ENCODE measurements at regions not wholly inside any gene's neighbourhood (a gene's known extent, or its start where the extent isn't known, plus 50 kb on each side); places are given as distances from the start of the nearest gene placed in this dataset.
"Not testable (repeated sequence)": the region's sequence is repeated elsewhere in the genome, so short reads cannot be mapped to it uniquely, and the experiment has no call there.

GRCh38 chr1:192887426-192887825 is 78.6 kb downstream of the RGS2 start:
- no peak overlapping the region for H3K4me3 ChIP-seq (ENCODE audit: control insufficient read depth, low read depth, low read length)
- no peak for DNase-seq (ENCODE audit: low read depth)
- TF ChIP-seq, protein P1, sequence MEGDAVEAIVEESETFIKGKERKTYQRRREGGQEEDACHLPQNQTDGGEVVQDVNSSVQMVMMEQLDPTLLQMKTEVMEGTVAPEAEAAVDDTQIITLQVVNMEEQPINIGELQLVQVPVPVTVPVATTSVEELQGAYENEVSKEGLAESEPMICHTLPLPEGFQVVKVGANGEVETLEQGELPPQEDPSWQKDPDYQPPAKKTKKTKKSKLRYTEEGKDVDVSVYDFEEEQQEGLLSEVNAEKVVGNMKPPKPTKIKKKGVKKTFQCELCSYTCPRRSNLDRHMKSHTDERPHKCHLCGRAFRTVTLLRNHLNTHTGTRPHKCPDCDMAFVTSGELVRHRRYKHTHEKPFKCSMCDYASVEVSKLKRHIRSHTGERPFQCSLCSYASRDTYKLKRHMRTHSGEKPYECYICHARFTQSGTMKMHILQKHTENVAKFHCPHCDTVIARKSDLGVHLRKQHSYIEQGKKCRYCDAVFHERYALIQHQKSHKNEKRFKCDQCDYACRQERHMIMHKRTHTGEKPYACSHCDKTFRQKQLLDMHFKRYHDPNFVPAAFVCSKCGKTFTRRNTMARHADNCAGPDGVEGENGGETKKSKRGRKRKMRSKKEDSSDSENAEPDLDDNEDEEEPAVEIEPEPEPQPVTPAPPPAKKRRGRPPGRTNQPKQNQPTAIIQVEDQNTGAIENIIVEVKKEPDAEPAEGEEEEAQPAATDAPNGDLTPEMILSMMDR (IDR thresholded peaks at IDR 0.05; ENCODE audit: control insufficient read depth, insufficient read depth, low read depth, low read length, missing control alignments): no peak

GRCh38 chr1:192888574-192888973 is 79.7 kb downstream of the RGS2 start:
- TF ChIP-seq, protein P1 (IDR thresholded peaks at IDR 0.05; ENCODE audit: control insufficient read depth, insufficient read depth, low read depth, low read length, missing control alignments): no peak
- H3K4me3 ChIP-seq (ENCODE audit: control insufficient read depth, low read depth, low read length): no peak overlapping the region
- no peak for DNase-seq (ENCODE audit: low read depth)

- H3K4me3 ChIP-seq (ENCODE audit: control insufficient read depth, low read depth, low read length): no peak overlapping the region
- TF ChIP-seq, protein P1 (IDR thresholded peaks at IDR 0.05; ENCODE audit: control insufficient read depth, insufficient read depth, low read depth, low read length, missing control alignments): no peak
- DNase-seq (ENCODE audit: low read depth): no peak
Measured at GRCh38 chr1:192889082-192889481, 80.2 kb downstream of the RGS2 start.

DNA sequence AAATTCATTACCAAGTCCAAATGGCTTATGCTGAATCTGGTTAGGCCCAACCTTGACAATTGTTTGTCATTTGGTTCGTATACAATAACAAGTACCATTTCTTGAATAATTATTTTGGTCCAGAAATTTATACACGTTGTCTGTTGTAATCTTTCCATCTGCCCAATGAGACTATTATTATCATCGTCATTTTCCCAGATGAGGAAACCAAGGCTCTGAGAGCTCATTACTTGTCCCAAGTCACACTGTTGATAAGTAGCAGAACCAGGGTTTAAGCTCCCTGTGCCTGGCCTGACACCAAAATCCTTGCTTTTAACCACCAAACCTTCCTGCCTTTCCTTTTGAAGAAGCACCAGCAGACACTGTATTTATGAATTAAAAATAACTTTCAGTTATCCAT is 81.3 kb downstream of the RGS2 start:
- no peak for DNase-seq (ENCODE audit: low read depth)
- no peak overlapping the region for H3K4me3 ChIP-seq (ENCODE audit: control insufficient read depth, low read depth, low read length)
- TF ChIP-seq, protein P1 (IDR thresholded peaks at IDR 0.05; ENCODE audit: control insufficient read depth, insufficient read depth, low read depth, low read length, missing control alignments): no peak

- TF ChIP-seq, protein P1 (IDR thresholded peaks at IDR 0.05; ENCODE audit: control insufficient read depth, insufficient read depth, low read depth, low read length, missing control alignments): no peak
- DNase-seq (ENCODE audit: low read depth): no peak
- no peak overlapping the region for H3K4me3 ChIP-seq (ENCODE audit: control insufficient read depth, low read depth, low read length)
Measured at GRCh38 chr1:192892934-192893333, 84.1 kb downstream of the RGS2 start.

GRCh38 chr1:192895487-192895886 is 86.6 kb downstream of the RGS2 start:
- DNase-seq (ENCODE audit: low read depth); H3K4me3 ChIP-seq (ENCODE audit: control insufficient read depth, low read depth, low read length): not testable (repeated sequence)

GRCh38 chr1:192896376-192896775 is 87.5 kb downstream of the RGS2 start:
- H3K4me3 ChIP-seq (ENCODE audit: control insufficient read depth, low read depth, low read length): no peak overlapping the region
- TF ChIP-seq, protein P1 (IDR thresholded peaks at IDR 0.05; ENCODE audit: control insufficient read depth, insufficient read depth, low read depth, low read length, missing control alignments): no peak
- no peak for DNase-seq (ENCODE audit: low read depth)

Measured in AG09309 (cell line).